HEK293T (cell line): ENCODE measurements at regions not wholly inside any gene's neighbourhood (a gene's known extent, or its start where the extent isn't known, plus 50 kb on each side); places are given as distances from the start of the nearest gene placed in this dataset.

Source experiments
- CTBP1 ChIP-seq: fragments of 450-650 bp; IDR thresholded peaks from 2 replicates; pipeline ENCODE4 v1.6.1; 2016; ENCODE audit warnings: borderline replicate concordance
- FOXM1 ChIP-seq: fragments of 450-650 bp; IDR thresholded peaks from 2 replicates; pipeline ENCODE4 v1.6.1; 2017; ENCODE audit warnings: mild to moderate bottlenecking, borderline replicate concordance

DNA sequence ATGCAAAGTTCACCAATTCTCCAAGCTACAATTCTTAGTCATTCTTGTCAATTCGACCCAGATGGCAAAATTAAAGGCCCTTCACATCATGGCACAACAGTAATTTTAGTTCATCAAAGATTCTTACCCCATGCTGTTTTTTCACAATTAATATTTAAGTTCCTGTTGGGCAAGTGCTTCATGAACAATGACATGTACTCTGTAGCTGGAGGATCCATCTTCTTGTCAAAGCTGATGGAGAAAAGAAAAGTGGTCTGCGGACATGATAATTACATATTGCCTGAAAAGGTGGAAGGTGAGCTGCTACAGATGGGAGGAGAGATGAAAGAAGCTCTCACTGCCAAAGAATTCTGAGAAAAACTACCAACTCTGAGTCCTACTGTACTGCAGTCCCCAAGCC, 1370.3 kb upstream of the SLC10A2 start:
- no peak for TF ChIP-seq FOXM1
- no peak for TF ChIP-seq CTBP1
